ENCODE measurements at regions not wholly inside any gene's neighbourhood (a gene's known extent, or its start where the extent isn't known, plus 50 kb on each side); places are given as distances from the start of the nearest gene placed in this dataset.

DNA sequence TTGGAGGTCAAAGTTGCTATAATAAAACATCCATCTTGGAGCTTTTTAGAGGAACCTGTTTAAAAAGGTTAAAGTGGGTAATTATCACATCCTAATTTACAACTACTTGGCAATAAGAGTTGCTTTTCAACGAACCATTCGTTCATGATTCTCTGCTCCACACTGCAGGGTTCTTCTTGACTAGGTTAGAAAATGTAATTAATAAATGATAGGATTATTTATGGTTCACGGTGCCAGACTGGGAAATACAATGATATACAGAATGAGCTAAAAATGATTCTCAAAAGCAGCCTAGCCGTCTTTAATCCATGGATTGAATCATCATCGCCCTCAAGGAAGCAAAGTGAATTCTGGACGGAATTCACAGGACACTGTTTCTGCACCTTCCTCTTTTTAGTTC, 291.2 kb downstream of the TEX29 start:
- no peak for TF ChIP-seq EP300 (IDR thresholded peaks at IDR 0.05)
- no peak for TF ChIP-seq POLR2A (IDR thresholded peaks at IDR 0.05; ENCODE audit: low read depth)
- no peak for TF ChIP-seq CTCF (IDR thresholded peaks at IDR 0.05)
- no peak for TF ChIP-seq POLR2AphosphoS5 (IDR thresholded peaks at IDR 0.05)

Measured in esophagus muscularis mucosa (tissue), 4 donors.